NCI-H2081 (cell line): ENCODE measurements at regions not wholly inside any gene's neighbourhood (a gene's known extent, or its start where the extent isn't known, plus 50 kb on each side); places are given as distances from the start of the nearest gene placed in this dataset.
"Not testable (repeated sequence)": the region's sequence is repeated elsewhere in the genome, so short reads cannot be mapped to it uniquely, and the experiment has no call there.

ENCODE experiments used
- DNase-seq, 2 experiments: peaks; one replicate each; lab custom pipeline; 2025; lab: John Stamatoyannopoulos, UW

DNA sequence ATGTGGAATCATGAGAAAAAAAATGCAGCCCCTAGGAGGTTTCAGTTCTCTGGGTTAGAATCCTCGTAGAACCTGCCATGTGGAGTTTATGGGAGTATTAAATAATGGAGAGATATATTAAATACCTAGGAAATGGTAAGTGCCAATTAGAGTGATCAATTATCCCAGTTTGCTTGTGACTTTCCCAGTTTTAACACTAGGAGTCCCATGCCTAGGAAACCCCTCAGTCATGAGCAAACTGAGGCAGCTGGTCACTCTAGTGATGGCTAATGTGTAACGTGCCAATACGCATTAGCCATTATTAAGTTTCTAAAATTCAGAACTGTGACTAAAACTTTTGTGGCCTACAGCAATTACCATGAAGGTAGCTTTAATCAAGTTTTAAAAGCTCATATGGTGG lies 720.6 kb downstream of the TAF11L14 start:
- DNase-seq = no peak

DNA sequence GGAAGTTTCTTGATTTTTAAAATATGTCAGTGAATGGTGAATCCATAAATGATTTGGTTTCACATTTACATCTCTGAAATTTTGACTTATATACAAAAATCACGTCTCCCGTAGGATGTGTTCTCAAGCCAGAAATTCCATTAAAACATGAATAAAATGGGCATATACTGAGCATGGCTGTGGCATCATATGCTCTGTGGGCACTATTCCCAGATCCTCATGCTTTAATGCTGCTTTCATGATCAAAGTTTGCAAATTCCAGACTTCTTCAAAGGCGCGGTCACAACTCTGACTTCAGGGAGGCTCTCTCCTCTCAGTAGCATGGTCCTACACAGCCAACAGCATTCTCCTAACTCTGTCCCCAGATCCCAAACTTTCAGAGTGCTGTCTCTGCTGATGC lies 723.2 kb downstream of the TAF11L14 start:
- DNase-seq = no peak

- DNase-seq = no peak
These were observed 732.0 kb downstream of the TAF11L14 start for GRCh38 chr5:18366234-18366633.

DNA sequence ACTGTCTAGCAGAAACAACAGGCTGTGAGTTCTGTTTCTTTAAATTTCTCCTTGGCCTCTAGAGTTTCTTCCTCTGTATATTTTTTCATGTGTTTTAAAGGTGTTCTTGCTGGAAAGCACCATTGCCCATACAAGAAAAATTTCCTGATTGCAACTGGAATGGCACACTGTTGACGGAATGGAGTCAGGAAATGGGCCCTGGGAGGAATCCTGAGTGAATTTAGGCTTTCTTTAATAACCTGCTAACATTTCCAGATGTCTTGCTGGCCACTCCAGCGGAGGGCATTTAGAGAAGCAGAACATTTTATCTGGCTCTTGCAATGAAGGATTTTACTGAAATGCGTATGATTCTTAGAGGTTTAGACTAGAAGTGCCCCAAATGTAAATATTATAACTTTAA lies 736.3 kb downstream of the TAF11L14 start:
- no peak for DNase-seq

DNA sequence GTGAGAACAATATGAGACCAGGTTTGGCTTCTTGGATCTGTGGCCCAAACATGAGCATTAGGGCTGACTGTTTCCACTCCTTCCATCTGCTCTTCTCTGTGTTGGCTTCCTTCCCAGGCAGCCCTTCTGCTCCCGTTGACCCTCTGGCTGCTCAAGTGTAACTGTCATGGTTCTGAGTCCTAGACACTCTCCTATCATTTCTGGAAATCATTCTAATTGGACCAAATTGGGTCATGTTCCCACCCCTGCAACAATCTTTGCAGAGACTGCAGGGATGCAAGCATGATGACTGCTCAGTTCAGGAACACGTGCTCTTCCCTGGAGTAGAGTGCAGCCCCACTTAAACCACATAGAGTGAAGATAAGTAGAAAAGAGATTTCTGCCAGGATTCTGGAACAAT lies 741.4 kb downstream of the TAF11L14 start:
- DNase-seq = peak; percentile 15 to 49

DNA sequence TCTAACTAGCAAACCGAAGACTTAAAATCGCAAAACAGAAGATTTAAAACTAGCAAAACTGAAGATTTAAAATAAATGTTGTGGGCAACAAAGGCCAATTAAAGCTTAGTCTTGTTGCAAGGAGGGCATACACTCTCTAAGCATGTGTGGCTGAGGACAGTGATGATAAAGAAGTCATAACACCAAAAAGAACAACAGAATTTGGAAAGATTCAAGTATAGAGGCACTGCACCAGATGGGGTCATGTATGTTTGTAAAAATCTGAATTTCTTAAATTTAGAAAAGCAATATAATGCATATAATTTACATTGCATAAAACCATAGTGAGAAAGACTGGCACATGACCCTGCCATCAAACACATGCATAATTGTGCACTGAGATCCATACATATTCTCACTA lies 743.8 kb downstream of the TAF11L14 start:
- no peak for DNase-seq

DNA sequence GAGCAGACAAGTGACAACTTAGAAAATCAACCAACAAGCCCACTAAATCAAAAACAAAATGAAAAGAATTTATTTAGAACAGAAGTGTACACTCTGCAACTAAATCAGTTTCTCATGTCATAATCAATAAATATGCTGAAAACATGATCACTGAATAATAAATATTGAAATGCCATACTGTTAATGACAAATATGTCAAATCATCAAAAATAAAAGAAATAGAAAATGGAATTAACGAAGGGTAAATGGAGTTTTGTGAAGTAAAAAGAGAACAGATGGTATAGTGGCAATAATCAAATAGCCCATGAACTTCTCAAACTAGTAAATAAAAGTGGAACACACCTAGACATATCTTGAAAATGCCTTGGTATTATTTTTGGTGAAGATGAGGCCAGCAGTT lies 744.9 kb downstream of the TAF11L14 start:
- DNase-seq = no peak

DNA sequence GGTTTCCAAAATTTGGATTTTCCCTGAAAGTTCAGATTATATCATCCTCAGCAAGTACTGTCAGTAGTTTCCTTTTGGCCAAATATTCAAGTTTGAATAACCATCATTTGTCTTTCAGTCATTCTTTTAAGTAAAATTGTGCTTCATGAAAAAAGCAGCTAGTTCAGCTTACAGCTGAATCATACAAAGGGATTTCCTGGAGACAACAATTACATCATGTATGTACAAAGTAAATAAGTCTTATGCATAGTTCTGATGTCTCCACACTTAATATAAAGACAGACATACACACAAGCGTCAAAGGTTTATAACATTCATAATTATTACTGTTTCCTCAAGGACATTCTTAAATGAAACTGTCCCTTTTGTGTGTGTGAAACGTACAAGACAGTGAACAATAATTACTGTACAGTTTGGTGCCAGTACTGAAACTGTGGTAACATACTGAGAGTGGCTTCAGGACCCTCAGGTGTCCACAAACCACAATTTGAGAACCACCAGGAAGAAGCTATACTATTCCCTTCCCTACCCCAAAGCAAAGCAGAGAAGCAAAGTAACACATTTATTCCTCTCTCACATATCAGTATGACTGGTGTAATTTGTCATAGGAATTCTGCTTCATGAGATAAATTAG lies 746.6 kb downstream of the TAF11L14 start:
- DNase-seq = no peak

DNA sequence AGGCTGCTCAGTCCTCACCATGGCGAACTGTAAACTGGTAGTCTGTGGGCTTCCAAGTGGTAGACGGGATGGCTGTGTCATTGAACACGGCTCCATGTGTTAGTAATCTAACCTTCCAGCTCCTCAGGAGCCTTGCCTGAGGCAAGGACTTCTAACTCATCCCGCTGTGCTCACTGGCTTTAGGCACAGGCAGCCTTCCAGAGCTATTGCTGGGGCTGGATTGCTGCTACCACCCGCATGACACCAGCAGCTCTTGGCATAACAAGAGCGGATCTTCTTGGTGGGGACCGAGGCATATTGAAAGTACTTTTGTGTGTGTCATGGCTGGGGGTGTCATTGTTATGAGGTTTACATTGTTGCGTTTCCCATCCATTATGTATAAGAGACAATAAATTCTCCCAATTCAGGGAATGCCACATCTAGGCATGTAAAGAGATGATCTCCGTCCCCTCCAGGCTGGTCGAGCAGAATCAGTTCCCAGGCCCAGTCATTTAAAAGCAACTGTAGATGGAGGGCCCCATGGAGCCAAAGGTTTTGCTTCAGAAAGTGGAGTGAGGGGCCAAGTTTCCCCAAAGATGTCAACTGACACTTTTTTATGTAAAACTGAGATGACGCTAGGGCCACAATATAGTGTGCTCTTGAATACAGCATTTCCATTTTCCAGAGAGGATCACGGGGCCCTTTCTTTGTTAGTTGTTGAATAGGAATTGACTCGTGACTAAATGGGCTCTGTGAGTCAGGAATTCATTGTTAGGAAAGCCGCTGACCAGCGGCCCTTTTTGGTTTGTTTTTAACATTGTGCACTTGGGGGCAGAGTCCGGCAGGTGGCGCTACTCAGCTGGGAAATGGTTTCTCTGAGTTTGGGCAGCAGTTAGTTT lies 759.5 kb downstream of the TAF11L14 start:
- peak; percentile 73 to 80 for DNase-seq

DNA sequence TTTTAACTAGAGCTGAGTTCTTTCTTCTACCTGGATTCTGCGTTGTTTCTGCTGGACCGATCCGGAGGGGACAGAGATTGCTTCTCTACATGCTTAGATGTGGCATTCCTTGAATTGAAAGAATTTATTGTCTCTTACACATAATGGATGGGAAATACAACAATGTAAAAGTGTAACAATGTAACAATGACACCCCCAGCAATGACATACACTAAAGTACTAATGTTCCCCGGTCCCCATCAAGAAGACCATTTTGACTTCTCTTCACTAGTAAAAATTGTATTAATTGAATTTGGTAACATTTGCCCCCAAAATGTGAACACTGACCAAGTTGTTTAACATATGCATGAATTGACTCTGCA lies 760.2 kb downstream of the TAF11L14 start:
- DNase-seq = no peak

- DNase-seq = no peak
These were observed 761.2 kb downstream of the TAF11L14 start for GRCh38 chr5:18395126-18396110.

DNA sequence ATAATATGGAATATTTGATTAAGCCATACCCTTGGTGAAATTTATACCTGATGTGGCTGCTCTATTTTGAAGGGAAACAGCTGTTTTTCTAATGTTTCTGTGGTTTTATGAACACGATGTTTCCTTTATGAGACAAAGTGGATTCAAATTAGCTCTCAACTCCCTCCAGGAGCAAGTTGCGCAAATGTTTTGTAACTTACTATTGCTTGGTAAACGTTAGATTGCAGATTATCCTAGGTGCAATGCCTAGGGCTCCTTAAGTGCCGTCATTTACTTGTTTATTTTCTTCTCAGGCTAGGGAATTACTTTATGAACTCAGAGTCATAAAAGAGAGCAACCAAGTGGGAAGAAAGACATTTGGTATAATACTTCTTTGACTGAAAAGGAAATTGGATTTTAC lies 763.1 kb downstream of the TAF11L14 start:
- no peak for DNase-seq

DNA sequence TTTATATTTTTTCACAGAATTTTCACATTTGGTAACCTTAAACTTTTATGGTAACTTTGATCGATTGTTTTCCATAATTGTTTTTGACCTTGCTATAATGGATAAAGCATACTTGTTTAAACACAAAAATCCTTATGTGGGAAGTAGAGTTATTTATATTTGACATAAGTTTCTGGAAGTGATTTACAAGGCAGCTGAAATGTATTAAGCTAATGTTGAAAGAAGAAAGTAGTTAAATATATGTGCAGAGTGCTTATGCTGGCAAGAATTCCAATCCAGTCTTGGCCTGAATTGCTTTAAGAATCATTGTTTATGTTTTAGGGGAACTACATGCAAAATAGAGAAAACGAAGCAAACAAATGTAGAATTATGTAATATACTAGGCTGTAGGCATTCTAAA lies 763.6 kb downstream of the TAF11L14 start:
- DNase-seq = no peak

DNA sequence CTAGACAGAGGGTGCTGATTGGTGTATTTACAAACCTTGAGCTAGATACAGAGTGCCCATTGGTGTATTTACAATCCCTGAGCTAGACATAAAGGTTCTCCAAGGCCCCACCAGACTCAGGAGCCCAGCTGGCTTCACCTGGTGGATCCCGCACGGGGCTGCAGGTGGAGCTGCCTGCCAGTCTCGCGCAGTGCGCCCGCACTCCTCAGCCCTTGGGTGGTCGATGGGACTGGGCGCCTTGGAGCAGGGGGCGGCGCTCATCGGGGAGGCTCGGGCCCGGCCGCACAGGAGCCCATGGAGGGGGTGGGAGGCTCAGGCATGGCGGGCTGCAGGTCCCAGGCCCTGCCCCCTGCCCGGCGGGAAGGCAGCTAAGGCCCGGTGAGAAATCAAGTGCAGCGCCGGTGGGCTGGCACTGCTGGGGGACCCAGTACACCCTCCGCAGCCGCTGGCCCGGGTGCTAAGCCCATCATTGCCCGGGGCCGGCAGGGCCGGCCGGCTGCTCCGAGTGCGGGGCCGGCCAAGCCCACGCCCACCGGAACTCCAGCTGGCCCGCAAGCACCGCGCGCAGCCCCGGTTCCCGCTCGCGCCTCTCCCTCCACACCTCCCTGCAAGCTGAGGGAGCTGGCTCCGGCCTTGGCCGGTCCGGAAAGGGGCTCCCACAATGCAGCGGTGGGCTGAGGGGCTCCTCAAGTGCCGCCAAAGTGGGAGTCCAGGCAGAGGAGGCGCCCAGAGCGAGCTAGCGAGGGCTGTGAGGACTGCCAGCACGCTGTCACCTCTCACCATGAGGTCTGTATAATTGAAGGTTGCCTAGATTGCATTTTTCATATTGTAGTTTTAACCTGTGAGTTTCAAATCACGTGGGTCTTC lies 765.4 kb downstream of the TAF11L14 start:
- not testable (repeated sequence) for DNase-seq

DNA sequence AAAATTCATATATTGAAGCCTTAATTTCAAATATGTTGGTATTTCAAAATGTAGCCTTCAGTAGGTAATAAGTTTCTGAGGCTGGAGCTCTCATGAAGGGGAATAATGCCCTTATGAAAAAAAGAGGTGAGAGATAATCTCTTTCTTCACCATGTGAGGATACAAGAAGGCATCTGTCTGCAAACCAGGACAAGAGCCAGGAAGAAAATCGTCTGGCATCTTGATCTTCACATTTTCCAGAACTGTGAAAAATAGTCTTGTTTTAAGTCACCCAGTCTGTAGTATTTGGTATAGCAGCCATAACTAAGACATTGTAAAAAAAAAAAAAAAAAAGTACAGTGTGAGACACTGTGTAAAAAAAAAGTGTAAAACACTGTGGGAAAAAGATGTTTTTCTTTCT lies 768.9 kb downstream of the TAF11L14 start:
- no peak for DNase-seq

- DNase-seq = no peak
These were observed 769.7 kb downstream of the TAF11L14 start for GRCh38 chr5:18403941-18404438.

GRCh38 chr5:18420711-18421110 lies 786.5 kb downstream of the TAF11L14 start:
- DNase-seq = no peak

DNA sequence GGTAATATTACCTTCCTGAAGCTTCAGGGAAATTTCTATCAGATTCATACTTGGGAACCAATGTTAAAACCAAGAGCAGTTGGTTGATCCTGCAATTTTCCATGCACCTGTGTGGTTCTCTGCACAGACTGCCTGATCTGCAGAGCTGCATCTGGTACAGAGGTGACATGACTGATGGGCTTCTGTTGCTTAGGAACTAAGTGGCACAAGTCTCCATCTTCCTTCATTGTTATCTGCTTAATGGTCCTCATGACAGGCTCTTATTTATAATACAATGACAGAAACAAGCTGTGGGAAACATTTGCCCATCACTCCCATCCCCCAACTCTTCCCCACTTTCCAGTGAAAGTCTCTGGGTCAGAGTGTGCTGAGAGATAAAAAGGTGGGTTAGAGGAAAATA lies 799.1 kb downstream of the TAF11L14 start:
- DNase-seq = peak in 1 of 2 experiments; percentile 13

DNA sequence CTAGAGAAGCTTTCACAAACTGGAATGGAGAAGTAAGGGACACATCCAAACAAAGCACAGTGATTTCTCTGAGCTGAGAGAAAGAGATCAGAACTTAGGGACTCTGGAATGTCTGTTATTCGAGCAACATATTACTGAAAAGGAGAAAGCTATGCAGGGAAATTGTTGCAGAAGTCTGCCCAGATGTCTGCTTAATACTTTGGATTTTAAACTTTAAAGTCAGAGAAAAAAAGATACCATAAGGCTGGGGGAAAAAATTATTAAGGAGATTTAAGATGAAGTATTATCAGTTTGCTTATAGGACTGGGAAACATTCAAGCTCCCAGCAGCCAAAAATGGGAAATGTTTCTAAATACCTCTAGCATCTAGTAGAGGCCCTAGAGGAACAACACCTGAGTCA lies 803.9 kb downstream of the TAF11L14 start:
- no peak for DNase-seq

GRCh38 chr5:18455521-18455920 lies 821.3 kb downstream of the TAF11L14 start:
- no peak for DNase-seq

GRCh38 chr5:18457255-18457654 lies 823.0 kb downstream of the TAF11L14 start:
- DNase-seq = no peak
